ENCODE measurements at regions not wholly inside any gene's neighbourhood (a gene's known extent, or its start where the extent isn't known, plus 50 kb on each side); places are given as distances from the start of the nearest gene placed in this dataset.
"Not testable (repeated sequence)": the region's sequence is repeated elsewhere in the genome, so short reads cannot be mapped to it uniquely, and the experiment has no call there.

GRCh38 chr16:80105751-80106150 lies 435.0 kb upstream of the DYNLRB2 start:
- H3K4me3 Mint-ChIP-seq, result no peak overlapping the region
- H3K36me3 Mint-ChIP-seq (ENCODE audit: insufficient read depth), result no peaks in the 10 kb centered on the region
- DNase-seq (ENCODE audit: low spot score in 2 of 2) (no peak), ATAC-seq (replicated peaks; ENCODE audit: extremely low read depth, poor library complexity, severe bottlenecking) (no peak)
- H3K27ac Mint-ChIP-seq (ENCODE audit: low read depth), result no peak overlapping the region
- H3K9me3 Mint-ChIP-seq, result no peaks in the 10 kb centered on the region
- peaks cover 43% of the 10 kb centered on the region for H3K27me3 Mint-ChIP-seq
- no peaks in the 10 kb centered on the region for H3K4me1 Mint-ChIP-seq

DNA sequence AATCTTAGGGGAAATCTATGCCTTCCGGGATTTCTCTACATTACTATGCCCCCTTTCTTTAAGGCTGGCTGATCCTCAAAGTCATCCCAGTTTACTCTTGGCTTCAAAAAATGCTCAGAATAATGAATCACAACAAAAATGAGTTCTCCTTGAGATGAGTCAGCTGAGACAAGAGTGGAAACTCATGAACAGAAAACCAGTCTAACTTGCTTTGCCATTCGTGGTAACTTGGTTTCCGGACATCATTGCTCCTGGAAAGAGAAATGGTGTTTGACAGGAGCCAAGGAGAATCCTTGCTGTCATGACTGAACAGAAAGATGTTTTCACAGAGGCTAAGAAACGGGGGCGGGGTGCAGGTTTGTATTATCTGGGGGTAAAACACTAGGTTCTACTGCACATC lies 435.6 kb upstream of the DYNLRB2 start:
- Mint-ChIP-seq H3K4me1 (no peaks in the 10 kb centered on the region), H3K27ac (ENCODE audit: low read depth) (no peak overlapping the region), H3K4me3 (no peak overlapping the region), H3K9me3 (no peaks in the 10 kb centered on the region), H3K27me3 (peaks cover 43% of the 10 kb centered on the region), H3K36me3 (ENCODE audit: insufficient read depth) (no peaks in the 10 kb centered on the region)
- no peak for ATAC-seq (replicated peaks; ENCODE audit: extremely low read depth, poor library complexity, severe bottlenecking)
- DNase-seq (ENCODE audit: low spot score in 2 of 2), result no peak

DNA sequence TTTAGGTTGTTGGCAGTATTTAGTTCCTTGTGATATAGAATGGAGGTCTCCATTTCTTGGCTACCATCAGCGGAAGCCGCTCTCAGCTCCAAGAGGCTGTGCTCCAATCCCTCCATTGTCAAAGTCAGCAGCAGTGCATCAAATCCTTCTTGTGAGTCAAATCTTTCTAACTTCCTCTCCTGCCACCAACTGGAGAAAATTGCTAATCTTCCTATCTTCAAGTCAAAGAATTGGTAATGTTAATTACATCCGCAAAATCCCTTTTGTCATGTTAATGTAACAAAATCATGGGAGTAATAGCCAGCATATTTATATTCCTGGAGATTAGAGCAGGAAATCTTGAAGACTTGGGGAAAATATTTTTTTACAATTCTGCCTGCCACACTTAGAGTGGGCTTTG lies 436.4 kb upstream of the DYNLRB2 start:
- ATAC-seq (replicated peaks; ENCODE audit: extremely low read depth, poor library complexity, severe bottlenecking), result no peak
- H3K36me3 Mint-ChIP-seq (ENCODE audit: insufficient read depth), result no peaks in the 10 kb centered on the region
- H3K4me1 Mint-ChIP-seq, result no peaks in the 10 kb centered on the region
- no peaks in the 10 kb centered on the region for H3K9me3 Mint-ChIP-seq
- H3K27ac Mint-ChIP-seq (ENCODE audit: low read depth), result no peak overlapping the region
- DNase-seq (ENCODE audit: low spot score in 2 of 2), result no peak
- peaks cover 43% of the 10 kb centered on the region for H3K27me3 Mint-ChIP-seq
- no peak overlapping the region for H3K4me3 Mint-ChIP-seq

GRCh38 chr16:80103463-80103862 lies 437.3 kb upstream of the DYNLRB2 start:
- ATAC-seq (replicated peaks; ENCODE audit: extremely low read depth, poor library complexity, severe bottlenecking) (no peak), DNase-seq (ENCODE audit: low spot score in 2 of 2) (no peak)
- Mint-ChIP-seq H3K27me3 (peaks cover 53% of the 10 kb centered on the region), H3K4me3 (no peak overlapping the region), H3K27ac (ENCODE audit: low read depth) (no peak overlapping the region), H3K9me3 (peaks cover 5% of the 10 kb centered on the region), H3K4me1 (no peaks in the 10 kb centered on the region), H3K36me3 (ENCODE audit: insufficient read depth) (no peaks in the 10 kb centered on the region)

DNA sequence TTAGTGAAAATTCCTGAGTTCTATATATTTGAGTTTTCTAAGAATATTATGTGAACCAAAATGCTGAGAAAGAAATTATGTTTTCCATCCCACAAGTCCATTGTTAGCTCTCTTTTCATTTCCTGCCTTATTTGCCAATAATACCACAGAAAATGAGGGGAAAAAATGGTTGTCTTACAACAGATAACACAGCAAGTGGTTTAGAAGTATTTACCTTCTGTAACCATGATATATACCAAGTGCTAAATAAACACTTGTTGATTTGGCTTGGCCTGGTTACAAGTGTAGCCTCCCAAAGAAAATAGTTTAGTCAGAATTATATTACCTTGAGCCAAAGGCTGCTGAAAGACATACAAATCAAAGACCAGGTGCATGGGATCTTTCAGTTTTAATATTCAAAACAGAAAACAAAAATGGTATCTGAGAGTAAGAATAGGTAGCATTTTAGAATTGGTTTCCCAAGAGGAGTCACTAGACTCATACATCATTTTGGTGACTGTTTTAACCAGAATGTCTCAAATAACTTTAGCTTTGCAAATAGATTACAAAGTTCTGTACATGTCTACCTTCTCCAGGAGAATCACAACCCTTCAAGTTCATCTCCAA lies 439.8 kb upstream of the DYNLRB2 start:
- Mint-ChIP-seq H3K9me3 (peaks cover 5% of the 10 kb centered on the region), H3K36me3 (ENCODE audit: insufficient read depth) (no peaks in the 10 kb centered on the region), H3K4me1 (no peaks in the 10 kb centered on the region), H3K27ac (ENCODE audit: low read depth) (no peak overlapping the region), H3K27me3 (peaks cover 46% of the 10 kb centered on the region), H3K4me3 (no peak overlapping the region)
- no peak for DNase-seq (ENCODE audit: low spot score in 2 of 2)
- no peak for ATAC-seq (replicated peaks; ENCODE audit: extremely low read depth, poor library complexity, severe bottlenecking)

GRCh38 chr16:80100186-80100585 lies 440.6 kb upstream of the DYNLRB2 start:
- H3K36me3 Mint-ChIP-seq (ENCODE audit: insufficient read depth), result no peaks in the 10 kb centered on the region
- no peak for ATAC-seq (replicated peaks; ENCODE audit: extremely low read depth, poor library complexity, severe bottlenecking)
- H3K27me3 Mint-ChIP-seq, result peaks cover 39% of the 10 kb centered on the region
- H3K4me3 Mint-ChIP-seq, result no peak overlapping the region
- no peaks in the 10 kb centered on the region for H3K4me1 Mint-ChIP-seq
- no peak for DNase-seq (ENCODE audit: low spot score in 2 of 2)
- H3K27ac Mint-ChIP-seq (ENCODE audit: low read depth), result no peak overlapping the region
- H3K9me3 Mint-ChIP-seq, result peaks cover 5% of the 10 kb centered on the region

DNA sequence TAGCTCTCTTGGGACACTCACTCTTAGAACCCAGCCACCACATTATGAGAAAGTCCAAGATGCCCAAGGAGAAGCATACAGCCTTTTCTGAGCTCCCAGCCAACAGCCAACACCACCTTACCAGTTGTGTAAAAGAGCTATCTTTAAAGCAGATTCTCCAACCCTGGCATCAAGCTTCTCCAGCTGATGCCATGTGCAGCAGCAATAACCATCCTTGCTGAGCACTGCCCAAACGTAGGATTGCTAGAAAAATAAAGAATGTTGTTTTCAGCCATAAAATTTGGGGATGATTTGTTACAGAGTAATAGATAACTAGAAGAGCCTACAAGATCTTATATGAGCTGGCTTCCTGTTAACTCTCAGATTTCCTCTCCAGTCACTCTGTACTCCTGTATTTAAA lies 443.7 kb upstream of the DYNLRB2 start:
- Mint-ChIP-seq H3K36me3 (ENCODE audit: insufficient read depth) (no peaks in the 10 kb centered on the region), H3K9me3 (peaks cover 5% of the 10 kb centered on the region), H3K27ac (ENCODE audit: low read depth) (no peak overlapping the region), H3K4me1 (no peaks in the 10 kb centered on the region), H3K4me3 (no peak overlapping the region), H3K27me3 (peaks cover 34% of the 10 kb centered on the region)
- ATAC-seq (replicated peaks; ENCODE audit: extremely low read depth, poor library complexity, severe bottlenecking) (no peak), DNase-seq (ENCODE audit: low spot score in 2 of 2) (no peak)

DNA sequence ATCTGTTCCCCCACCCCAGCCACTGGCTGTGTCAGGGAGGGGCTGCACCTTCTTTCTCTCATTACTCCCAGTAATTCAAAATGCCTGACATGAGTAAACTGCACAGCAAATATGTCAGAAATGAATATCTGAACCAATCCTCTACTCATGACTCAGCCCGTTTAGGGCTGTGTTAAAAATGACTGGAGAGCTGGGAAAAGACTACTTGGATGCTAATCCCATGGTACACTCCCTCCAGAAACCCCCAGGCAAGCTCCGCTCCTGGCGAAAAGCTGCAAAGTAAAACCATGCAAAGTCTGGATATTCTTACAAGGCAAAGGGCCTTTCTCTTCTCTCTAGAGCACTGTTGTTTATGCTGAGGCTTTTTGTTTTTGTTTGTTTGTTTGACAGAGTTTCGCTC lies 448.1 kb upstream of the DYNLRB2 start:
- no peaks in the 10 kb centered on the region for H3K4me1 Mint-ChIP-seq
- no peaks in the 10 kb centered on the region for H3K9me3 Mint-ChIP-seq
- no peak for DNase-seq (ENCODE audit: low spot score in 2 of 2)
- H3K4me3 Mint-ChIP-seq, result no peak overlapping the region
- peaks cover 25% of the 10 kb centered on the region for H3K27me3 Mint-ChIP-seq
- H3K27ac Mint-ChIP-seq (ENCODE audit: low read depth), result no peak overlapping the region
- H3K36me3 Mint-ChIP-seq (ENCODE audit: insufficient read depth), result no peaks in the 10 kb centered on the region
- no peak for ATAC-seq (replicated peaks; ENCODE audit: extremely low read depth, poor library complexity, severe bottlenecking)

GRCh38 chr16:80091453-80091852 lies 449.3 kb upstream of the DYNLRB2 start:
- DNase-seq (ENCODE audit: low spot score in 2 of 2); ATAC-seq (replicated peaks; ENCODE audit: extremely low read depth, poor library complexity, severe bottlenecking); H3K27ac Mint-ChIP-seq (ENCODE audit: low read depth); H3K4me1 Mint-ChIP-seq; H3K9me3 Mint-ChIP-seq; H3K36me3 Mint-ChIP-seq (ENCODE audit: insufficient read depth); H3K4me3 Mint-ChIP-seq: not testable (repeated sequence)
- H3K27me3 Mint-ChIP-seq, result peaks cover 16% of the 10 kb centered on the region

DNA sequence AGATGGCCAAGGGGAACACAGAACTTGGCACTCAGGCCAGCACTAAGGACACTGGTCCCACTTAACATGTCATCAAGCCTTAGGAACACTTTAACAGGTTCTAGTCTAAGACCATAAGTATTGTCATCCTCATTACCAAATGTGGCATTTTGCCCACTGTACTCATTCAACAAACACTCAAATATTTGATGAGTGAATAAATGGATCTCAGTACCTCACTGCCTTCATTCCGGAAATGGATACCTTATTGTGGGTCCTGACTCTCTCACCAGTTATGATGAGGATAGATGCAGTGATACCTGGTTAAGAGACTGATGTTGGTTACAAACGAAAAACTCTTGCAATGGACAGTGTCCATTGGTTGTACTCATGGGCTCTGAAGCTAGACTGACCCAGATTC lies 455.2 kb upstream of the DYNLRB2 start:
- Mint-ChIP-seq H3K9me3 (no peaks in the 10 kb centered on the region), H3K36me3 (ENCODE audit: insufficient read depth) (no peaks in the 10 kb centered on the region), H3K27ac (ENCODE audit: low read depth) (no peak overlapping the region), H3K4me3 (no peak overlapping the region), H3K4me1 (no peaks in the 10 kb centered on the region), H3K27me3 (no peaks in the 10 kb centered on the region)
- DNase-seq (ENCODE audit: low spot score in 2 of 2), result no peak
- no peak for ATAC-seq (replicated peaks; ENCODE audit: extremely low read depth, poor library complexity, severe bottlenecking)

- Mint-ChIP-seq H3K9me3 (no peaks in the 10 kb centered on the region), H3K27ac (ENCODE audit: low read depth) (no peak overlapping the region), H3K36me3 (ENCODE audit: insufficient read depth) (no peaks in the 10 kb centered on the region), H3K4me1 (no peaks in the 10 kb centered on the region), H3K27me3 (no peaks in the 10 kb centered on the region), H3K4me3 (no peak overlapping the region)
- no peak for ATAC-seq (replicated peaks; ENCODE audit: extremely low read depth, poor library complexity, severe bottlenecking)
- no peak for DNase-seq (ENCODE audit: low spot score in 2 of 2)
Observed at GRCh38 chr16:80084614-80085013, 456.2 kb upstream of the DYNLRB2 start.

GRCh38 chr16:80084163-80084562 lies 456.6 kb upstream of the DYNLRB2 start:
- no peak for ATAC-seq (replicated peaks; ENCODE audit: extremely low read depth, poor library complexity, severe bottlenecking)
- DNase-seq (ENCODE audit: low spot score in 2 of 2), result no peak

GRCh38 chr16:80082906-80083305 lies 457.9 kb upstream of the DYNLRB2 start:
- no peak for ATAC-seq (replicated peaks; ENCODE audit: extremely low read depth, poor library complexity, severe bottlenecking)
- Mint-ChIP-seq H3K36me3 (ENCODE audit: insufficient read depth) (no peaks in the 10 kb centered on the region), H3K27me3 (no peaks in the 10 kb centered on the region), H3K27ac (ENCODE audit: low read depth) (no peak overlapping the region), H3K4me3 (no peak overlapping the region), H3K9me3 (no peaks in the 10 kb centered on the region), H3K4me1 (no peaks in the 10 kb centered on the region)
- no peak for DNase-seq (ENCODE audit: low spot score in 2 of 2)

More at GRCh38 chr16:80084163-80084562, 456.6 kb upstream of the DYNLRB2 start:
- Mint-ChIP-seq H3K9me3 (no peaks in the 10 kb centered on the region), H3K27ac (ENCODE audit: low read depth) (no peak overlapping the region), H3K4me1 (no peaks in the 10 kb centered on the region), H3K4me3 (no peak overlapping the region), H3K36me3 (ENCODE audit: insufficient read depth) (no peaks in the 10 kb centered on the region), H3K27me3 (no peaks in the 10 kb centered on the region)

DNA sequence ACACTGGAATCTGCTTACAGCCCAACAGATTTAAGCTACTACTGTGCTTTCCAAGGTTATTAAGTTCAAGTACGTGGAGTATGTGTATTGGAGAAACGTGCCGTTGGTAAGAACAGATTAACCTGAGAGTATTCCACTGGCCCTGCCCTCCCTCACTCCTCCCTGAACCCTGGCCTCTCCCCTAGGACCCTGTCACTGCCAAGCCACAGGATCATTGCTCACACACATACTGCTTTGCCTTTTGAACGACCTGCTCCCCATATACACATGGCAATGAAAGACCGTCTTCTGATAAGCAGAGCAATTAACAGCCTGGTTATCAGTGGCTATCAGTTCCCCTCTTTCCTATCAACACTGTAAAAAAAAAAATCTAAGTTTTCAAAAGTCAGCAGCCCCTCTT lies 458.9 kb upstream of the DYNLRB2 start:
- no peak for DNase-seq (ENCODE audit: low spot score in 2 of 2)
- Mint-ChIP-seq H3K4me3 (no peak overlapping the region), H3K27ac (ENCODE audit: low read depth) (no peak overlapping the region), H3K9me3 (no peaks in the 10 kb centered on the region), H3K27me3 (peaks cover 6% of the 10 kb centered on the region), H3K4me1 (no peaks in the 10 kb centered on the region), H3K36me3 (ENCODE audit: insufficient read depth) (no peaks in the 10 kb centered on the region)
- no peak for ATAC-seq (replicated peaks; ENCODE audit: extremely low read depth, poor library complexity, severe bottlenecking)

Data from central memory CD8-positive, alpha-beta T cell (primary cell).